Left hindlimb (tissue), 1 donor: ENCODE measurements at regions not wholly inside any gene's neighbourhood (a gene's known extent, or its start where the extent isn't known, plus 50 kb on each side); places are given as distances from the start of the nearest gene placed in this dataset.
"Not testable (repeated sequence)": the region's sequence is repeated elsewhere in the genome, so short reads cannot be mapped to it uniquely, and the experiment has no call there.

Experiments used
- DNase-seq: peaks from one replicate; pipeline ENCODE4 v3.0.0-alpha.2; 2018

- no peak for DNase-seq
Measured at GRCh38 chr12:88313554-88313953, 171.4 kb downstream of the TMTC3 start.

GRCh38 chr12:88314706-88315105 lies 172.6 kb downstream of the TMTC3 start:
- DNase-seq = no peak

GRCh38 chr12:88318726-88319125 lies 176.6 kb downstream of the TMTC3 start:
- no peak for DNase-seq

- DNase-seq = no peak
Measured at GRCh38 chr12:88325076-88325815, 183.1 kb downstream of the TMTC3 start.

DNA sequence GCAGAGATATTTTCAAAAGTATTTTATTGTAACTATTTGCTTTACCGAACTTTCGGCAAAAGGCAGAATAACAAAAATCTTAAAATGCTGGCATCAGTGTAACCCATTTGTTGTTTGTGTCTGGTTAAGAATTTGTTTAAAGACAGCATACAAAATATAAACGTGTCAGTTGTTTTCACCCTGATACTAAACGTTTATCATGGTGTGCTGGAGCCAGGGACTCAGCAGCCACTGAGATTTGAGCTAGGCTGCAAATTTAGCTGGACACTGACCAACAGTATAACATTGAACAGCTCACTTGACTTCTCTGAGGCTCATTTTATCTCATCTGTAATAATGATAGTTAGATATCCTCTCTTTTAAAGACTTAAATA lies 183.7 kb downstream of the TMTC3 start:
- no peak for DNase-seq

DNA sequence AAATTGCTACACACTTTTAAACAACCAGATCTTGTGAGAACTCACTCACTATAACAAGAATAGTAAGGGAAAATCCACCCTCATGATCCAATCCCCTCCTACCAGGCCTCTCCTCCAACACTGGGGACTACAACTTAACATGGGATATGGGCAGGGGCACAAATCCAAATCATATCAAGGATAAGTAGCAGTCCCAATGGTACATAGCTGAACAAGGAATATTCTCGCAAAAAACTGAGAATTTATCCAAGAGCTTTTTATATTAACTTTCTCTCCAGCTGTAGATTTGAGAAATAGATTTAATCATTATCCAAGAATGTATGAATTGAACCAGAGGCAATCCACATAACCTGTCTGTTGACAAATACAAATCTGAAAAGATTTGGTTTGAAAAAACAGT lies 185.2 kb downstream of the TMTC3 start:
- no peak for DNase-seq

DNA sequence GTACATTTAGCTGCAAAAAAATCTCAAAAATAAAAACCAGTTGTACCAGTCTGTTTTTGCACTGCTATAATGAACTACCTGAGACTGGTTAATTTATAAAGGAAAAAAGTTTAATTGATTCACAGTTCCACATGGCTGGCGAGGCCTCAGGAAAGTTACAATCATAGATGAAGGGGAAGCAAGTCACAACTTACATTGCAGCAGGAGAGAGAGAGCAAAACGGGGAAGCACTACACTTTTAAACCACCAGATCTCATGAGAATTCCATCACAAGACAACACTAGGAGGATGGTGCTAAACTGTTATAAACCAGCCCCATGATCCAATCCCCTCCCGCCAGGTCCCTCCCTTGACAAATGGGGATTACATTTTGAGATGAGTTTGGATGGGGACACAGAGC lies 186.0 kb downstream of the TMTC3 start:
- DNase-seq = no peak

- DNase-seq = no peak
Measured at GRCh38 chr12:88329833-88330232, 187.7 kb downstream of the TMTC3 start.

- no peak for DNase-seq
Measured at GRCh38 chr12:88334271-88334670, 192.2 kb downstream of the TMTC3 start.

DNA sequence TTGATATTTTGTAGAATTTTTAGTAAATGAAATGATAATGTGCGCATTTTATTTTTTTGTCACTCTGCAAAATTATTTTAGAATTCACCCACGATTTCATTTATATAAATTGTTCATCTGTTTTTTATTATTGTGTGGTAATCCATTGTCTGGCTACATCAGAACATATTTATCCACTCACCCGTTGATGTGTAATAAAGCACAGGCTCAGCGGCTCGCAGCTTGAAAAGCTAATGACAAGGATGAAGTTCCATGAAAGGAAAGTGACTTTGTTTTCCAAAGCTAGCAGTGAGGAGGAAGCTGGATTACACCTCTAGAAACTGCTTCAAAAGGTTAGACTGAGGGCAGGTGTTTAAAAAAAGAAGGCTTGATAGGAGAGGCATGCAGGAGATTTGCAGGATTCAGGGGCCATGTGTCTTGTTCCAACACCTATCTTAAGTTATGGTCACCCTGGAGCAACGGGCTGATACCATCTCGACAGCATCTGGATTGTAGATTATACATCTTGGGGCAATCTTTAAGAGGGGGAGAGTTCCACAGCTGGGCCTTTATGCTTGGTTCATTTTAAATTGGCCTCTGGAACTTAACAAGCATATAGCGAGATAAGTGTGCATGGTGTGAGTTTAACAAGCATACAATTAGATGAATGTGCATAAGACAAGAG lies 194.1 kb downstream of the TMTC3 start:
- DNase-seq = no peak

GRCh38 chr12:88338486-88338885 lies 196.4 kb downstream of the TMTC3 start:
- DNase-seq = no peak

- DNase-seq = no peak
Measured at GRCh38 chr12:88339254-88339949, 197.3 kb downstream of the TMTC3 start.

DNA sequence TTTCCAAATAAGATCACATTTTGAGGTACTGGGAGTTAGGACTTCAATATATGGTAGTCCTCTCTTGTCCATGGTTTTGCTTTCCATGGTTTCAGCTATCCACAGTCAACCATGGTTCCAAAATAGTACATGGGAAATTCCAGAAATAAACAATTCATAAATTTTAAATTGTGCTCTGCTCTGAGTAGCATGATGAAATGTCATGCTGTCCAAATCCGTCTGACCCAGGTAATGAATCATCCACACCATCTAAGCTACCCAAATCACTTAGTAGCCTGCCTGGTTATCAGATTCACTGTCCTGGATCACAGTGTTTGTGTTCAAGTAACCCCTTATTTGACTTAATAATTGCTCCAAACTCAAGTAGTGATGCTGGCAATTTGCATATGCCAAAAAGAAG lies 197.9 kb downstream of the TMTC3 start:
- no peak for DNase-seq

DNA sequence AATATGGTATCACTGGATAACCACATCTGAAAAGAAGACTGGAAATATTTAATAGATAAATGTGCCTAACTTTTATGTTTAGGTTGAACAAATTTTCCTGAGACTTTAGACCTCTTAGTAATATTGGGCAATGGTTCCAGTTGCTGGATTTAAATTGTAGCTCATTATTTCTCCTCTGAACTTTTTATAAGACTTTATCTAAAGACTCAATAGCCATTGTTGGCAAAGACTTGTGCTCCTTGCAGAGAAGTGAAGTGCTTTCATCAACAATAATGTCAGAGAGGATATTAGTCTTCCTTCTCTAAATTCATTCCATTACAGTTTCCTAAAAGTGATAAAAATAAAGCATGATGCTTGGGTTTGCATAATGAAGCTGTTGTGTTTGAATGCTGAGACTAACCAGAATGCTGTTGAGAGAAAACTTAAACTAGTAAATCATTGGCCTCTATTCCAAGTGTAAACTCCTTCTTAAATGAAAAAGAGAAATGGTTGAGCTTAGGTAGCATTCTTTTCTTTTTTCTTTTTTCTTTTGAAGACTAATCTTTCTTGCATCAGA lies 200.2 kb downstream of the TMTC3 start:
- DNase-seq = no peak

DNA sequence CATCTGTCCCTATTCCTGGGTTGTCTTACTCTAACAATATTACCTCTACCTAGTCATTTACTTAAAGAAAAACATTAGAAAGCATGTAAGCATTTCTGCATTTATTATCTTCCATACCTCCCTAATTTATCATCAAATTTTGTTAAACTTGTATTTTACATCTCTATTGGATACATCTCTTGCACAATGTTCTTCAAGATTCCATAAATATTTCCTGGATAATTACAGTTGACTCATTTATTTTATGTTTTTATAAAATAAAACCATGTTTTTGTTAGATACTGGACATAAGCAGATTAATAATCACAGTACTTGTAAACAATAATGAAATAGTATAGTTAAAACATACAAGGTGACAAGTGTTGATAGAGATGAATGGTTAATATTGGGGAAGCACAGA lies 209.0 kb downstream of the TMTC3 start:
- no peak for DNase-seq

GRCh38 chr12:88354691-88355090 lies 212.6 kb downstream of the TMTC3 start:
- DNase-seq = no peak

DNA sequence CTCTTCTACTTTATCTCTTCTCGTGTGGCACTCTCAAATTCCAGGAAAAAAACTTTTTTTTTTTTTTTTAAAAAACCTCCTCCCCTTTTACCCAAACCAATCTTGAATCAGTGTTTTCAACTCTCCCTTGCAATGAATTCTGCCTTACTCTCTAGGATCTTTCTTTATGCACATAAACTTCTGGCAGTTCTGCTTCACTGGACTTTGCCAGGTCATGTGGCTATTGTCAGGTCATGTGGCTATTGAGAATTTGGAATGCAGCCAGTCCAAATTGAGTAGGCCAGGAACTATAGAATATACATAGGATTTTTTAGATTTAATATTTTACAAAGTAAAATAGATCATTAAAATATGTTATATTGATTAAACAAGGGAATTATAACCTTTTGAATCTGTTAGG lies 218.2 kb downstream of the TMTC3 start:
- DNase-seq = no peak

DNA sequence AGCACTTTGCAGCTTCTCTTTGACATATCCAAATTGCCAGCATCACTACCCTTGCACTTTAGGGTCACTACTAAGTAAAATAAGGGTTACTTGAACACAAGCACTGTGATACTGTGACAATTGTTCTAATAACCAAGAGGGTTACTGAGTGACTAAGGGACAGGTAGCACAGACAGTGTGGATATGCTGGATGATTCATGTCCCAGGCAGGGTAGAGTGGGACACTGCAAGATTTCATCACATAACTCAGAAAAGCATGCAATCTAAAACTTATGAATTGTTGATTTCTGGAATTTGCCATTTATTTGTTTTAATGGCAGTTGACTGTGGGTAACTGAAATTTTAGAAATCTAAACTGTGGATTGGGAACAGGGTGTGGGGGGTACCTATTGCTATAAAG lies 218.8 kb downstream of the KITLG start:
- no peak for DNase-seq

GRCh38 chr12:88362439-88362838 lies 217.8 kb downstream of the KITLG start:
- no peak for DNase-seq

DNA sequence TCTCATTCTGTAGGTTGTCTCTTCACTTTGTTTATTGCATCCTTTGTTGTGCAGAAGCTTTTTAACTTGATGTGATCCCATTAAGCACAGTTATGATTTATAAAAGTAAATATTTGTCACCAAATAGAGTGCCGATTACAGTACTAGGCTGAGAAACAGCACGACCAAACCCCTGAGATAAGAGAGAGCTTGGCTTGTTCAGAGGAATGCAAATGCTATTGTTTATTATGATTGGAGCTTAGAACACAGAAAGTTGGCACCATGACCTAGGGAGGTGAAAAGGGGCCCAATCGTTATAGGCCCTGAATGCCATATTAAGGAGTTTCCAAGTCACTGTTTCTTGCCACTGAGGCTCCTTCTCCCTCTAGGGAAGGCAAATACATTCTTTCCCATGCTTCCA lies 214.9 kb downstream of the KITLG start:
- no peak for DNase-seq

DNA sequence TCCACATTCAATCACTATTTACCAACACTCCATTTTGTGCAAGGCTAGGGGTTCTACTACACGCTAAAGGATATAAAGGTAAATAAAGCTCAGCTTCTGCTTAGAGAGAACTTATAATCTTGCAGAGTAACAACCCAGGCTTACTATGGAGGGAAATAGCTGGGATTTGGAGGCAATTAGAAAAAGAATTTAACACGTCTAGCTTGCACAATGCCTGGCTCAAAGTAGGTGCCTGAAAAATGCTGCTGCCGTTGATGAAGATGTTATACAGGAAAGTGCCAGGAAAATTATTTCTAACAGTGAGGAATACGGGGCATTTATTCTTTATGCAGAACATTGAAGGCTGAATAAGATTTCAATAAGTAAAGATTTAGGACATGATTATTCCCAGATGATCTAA lies 214.2 kb downstream of the KITLG start:
- DNase-seq = no peak

DNA sequence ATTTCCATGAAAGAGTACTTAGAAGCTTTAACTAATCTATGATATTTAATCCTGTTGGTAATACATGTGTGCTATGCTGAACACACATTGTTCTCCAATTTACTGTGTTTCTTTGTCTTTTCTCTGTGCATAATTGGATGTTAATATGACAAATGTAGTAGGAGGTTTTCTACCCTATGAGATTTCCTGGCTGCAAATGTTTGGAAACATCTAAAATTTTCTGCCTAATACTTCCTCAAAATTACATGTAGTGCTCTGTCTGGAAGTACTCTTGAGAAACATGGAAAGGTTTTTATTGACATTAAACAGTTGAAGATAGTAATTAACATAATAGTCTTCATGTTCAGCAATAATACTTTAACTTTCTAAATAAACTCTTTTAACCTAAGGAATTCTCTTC lies 213.0 kb downstream of the KITLG start:
- DNase-seq = no peak

- DNase-seq = not testable (repeated sequence)
Measured at GRCh38 chr12:88368077-88368476, 212.2 kb downstream of the KITLG start.
